Endothelial cell (in vitro differentiated cells): ENCODE measurements at regions not wholly inside any gene's neighbourhood (a gene's known extent, or its start where the extent isn't known, plus 50 kb on each side); places are given as distances from the start of the nearest gene placed in this dataset.

Source experiments
- DNase-seq: peaks from one replicate; pipeline ENCODE4 v3.0.0; 2021; ENCODE audit warnings: low spot score
- H3K27ac Mint-ChIP-seq: one replicate; pipeline ENCODE4 v1.8.0; 2021; ENCODE audit warnings: mixed read lengths, inconsistent platforms; ENCODE audit not compliant: unreplicated experiment
- H3K27me3 Mint-ChIP-seq: one replicate; pipeline ENCODE4 v1.8.0; 2021; ENCODE audit warnings: mild to moderate bottlenecking, moderate library complexity, mixed read lengths, inconsistent platforms; ENCODE audit not compliant: unreplicated experiment
- H3K36me3 Mint-ChIP-seq: one replicate; pipeline ENCODE4 v1.8.0; 2021; ENCODE audit warnings: mild to moderate bottlenecking, low read depth, mixed read lengths, inconsistent platforms; ENCODE audit not compliant: unreplicated experiment
- H3K4me1 Mint-ChIP-seq: one replicate; pipeline ENCODE4 v1.8.0; 2021; ENCODE audit warnings: mild to moderate bottlenecking, mixed read lengths, inconsistent platforms; ENCODE audit not compliant: unreplicated experiment
- H3K4me3 Mint-ChIP-seq: one replicate; pipeline ENCODE4 v1.8.0; 2021; ENCODE audit warnings: mild to moderate bottlenecking, mixed read lengths, inconsistent platforms; ENCODE audit not compliant: unreplicated experiment
- H3K9me3 Mint-ChIP-seq: one replicate; pipeline ENCODE4 v1.8.0; 2021; ENCODE audit warnings: mixed read lengths, inconsistent platforms; ENCODE audit not compliant: unreplicated experiment
- TF ChIP-seq, protein P1 (sequence below): fragments of 200-600 bp; sonication (generic); IDR thresholded peaks from one replicate; pipeline ENCODE4 v1.5.0; 2021; ENCODE audit warnings: antibody characterized with exemption; ENCODE audit not compliant: unreplicated experiment

DNA sequence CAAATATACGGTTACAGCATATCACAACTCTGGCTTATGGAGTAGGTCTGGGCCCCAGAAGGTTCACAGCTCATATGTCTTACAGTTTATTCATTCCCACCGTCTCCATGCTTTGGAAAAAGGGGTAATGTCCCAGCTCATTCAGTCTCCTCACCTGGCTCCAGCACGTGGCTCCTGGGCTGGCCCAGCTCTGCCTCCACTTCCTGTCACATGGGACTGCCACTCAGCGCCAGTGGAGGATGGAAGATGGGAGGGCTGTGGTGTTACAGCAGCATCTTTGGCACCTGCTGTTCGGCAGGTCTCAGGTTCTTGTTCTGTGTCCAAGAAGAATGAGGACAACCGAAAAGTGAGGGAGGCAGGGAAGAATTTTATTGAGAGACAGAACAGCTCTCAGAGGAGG is 216.3 kb upstream of the ATXN7L3B start:
- Mint-ChIP-seq H3K27me3 (no peaks in the 10 kb centered on the region), H3K4me3 (no peak overlapping the region), H3K27ac (no peak overlapping the region), H3K4me1 (no peaks in the 10 kb centered on the region), H3K36me3 (no peaks in the 10 kb centered on the region), H3K9me3 (no peaks in the 10 kb centered on the region)
- DNase-seq, result no peak
- TF ChIP-seq, protein P1, sequence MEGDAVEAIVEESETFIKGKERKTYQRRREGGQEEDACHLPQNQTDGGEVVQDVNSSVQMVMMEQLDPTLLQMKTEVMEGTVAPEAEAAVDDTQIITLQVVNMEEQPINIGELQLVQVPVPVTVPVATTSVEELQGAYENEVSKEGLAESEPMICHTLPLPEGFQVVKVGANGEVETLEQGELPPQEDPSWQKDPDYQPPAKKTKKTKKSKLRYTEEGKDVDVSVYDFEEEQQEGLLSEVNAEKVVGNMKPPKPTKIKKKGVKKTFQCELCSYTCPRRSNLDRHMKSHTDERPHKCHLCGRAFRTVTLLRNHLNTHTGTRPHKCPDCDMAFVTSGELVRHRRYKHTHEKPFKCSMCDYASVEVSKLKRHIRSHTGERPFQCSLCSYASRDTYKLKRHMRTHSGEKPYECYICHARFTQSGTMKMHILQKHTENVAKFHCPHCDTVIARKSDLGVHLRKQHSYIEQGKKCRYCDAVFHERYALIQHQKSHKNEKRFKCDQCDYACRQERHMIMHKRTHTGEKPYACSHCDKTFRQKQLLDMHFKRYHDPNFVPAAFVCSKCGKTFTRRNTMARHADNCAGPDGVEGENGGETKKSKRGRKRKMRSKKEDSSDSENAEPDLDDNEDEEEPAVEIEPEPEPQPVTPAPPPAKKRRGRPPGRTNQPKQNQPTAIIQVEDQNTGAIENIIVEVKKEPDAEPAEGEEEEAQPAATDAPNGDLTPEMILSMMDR, result no peak

DNA sequence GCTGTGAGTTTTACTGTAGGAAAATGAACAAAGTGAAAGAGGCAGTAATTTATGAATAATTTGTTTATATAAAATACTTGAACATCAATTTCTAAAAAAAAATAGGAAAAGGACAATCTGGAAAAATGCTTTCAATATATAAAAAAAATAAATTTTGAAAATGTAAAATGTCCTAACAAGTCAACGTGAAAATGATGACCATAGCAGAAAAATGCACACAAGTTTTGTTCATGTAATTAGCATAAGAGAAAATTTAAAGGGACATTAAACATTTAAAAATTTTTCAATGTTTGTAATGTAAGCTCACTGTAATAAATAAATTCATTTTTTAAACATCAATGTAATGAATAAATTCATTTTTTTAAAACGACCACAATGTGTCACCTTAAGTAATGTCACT is 214.8 kb upstream of the ATXN7L3B start:
- Mint-ChIP-seq H3K27me3 (no peaks in the 10 kb centered on the region), H3K4me1 (no peaks in the 10 kb centered on the region), H3K27ac (no peak overlapping the region), H3K9me3 (no peaks in the 10 kb centered on the region), H3K36me3 (no peaks in the 10 kb centered on the region), H3K4me3 (no peak overlapping the region)
- DNase-seq, result no peak
- TF ChIP-seq, protein P1, result no peak

DNA sequence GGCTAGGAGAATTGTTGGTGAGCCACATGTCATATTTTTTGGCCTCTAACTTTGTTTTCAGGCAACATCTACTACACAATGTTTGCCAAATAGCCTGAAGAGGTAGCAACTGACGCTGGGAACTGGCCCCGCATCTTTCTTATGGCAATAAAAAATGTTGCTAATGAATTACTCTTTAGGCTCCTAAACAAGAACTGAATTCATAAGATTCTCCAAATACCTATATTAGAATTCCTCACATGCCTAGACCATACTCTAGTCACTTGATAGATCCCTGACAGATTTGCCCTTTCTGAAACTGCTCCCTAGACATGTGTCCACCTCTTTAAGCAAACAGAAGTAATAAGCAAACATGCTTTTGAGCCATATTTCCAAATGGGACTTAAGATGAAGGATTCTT is 209.0 kb upstream of the ATXN7L3B start:
- DNase-seq, result no peak
- no peaks in the 10 kb centered on the region for H3K9me3 Mint-ChIP-seq
- no peak overlapping the region for H3K4me3 Mint-ChIP-seq
- TF ChIP-seq, protein P1, result no peak
- no peaks in the 10 kb centered on the region for H3K36me3 Mint-ChIP-seq
- no peak overlapping the region for H3K27ac Mint-ChIP-seq
- no peaks in the 10 kb centered on the region for H3K4me1 Mint-ChIP-seq
- H3K27me3 Mint-ChIP-seq, result no peaks in the 10 kb centered on the region

DNA sequence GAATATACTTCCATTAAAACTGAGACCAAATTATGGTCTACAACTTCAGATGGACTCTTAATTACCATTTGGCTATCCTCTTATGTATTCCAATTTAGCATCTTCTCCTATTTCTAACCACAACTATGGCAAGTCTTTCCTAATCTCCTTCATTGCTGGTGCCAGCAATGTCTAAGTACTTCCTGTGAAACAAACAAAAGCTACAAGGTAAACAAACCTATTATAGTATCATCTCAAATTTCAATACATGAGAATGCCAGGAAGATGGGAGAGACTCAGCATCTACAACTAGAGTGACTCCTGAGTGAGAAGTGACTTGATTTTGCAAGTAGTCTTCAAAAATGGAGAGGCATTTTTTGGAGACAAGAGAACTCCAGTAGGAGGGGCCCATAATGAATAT is 202.9 kb upstream of the ATXN7L3B start:
- DNase-seq, result no peak
- TF ChIP-seq, protein P1, result no peak
- Mint-ChIP-seq H3K27me3 (no peaks in the 10 kb centered on the region), H3K36me3 (no peaks in the 10 kb centered on the region), H3K27ac (no peak overlapping the region), H3K9me3 (no peaks in the 10 kb centered on the region), H3K4me1 (no peaks in the 10 kb centered on the region), H3K4me3 (no peak overlapping the region)

DNA sequence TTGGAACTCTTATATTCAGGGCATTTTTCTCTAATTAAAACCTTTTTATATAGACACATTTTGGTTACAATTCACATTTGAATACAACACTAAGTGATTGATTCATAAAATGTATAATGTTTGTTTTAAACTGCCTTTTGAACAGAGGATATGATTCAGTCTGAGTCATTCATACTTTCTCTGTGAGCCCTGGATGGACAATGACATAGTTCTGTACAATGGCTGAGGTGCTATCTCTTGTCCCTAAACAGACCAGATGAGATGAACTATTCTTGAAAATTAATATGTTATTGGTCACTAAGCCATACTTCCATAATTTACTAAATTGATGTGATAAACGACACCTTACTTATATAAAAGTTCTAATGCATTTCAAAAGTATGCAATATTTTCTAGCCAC is 199.7 kb upstream of the ATXN7L3B start:
- no peaks in the 10 kb centered on the region for H3K27me3 Mint-ChIP-seq
- H3K4me3 Mint-ChIP-seq, result no peak overlapping the region
- H3K4me1 Mint-ChIP-seq, result peaks cover 3% of the 10 kb centered on the region
- H3K36me3 Mint-ChIP-seq, result no peaks in the 10 kb centered on the region
- no peak for DNase-seq
- no peaks in the 10 kb centered on the region for H3K9me3 Mint-ChIP-seq
- no peak overlapping the region for H3K27ac Mint-ChIP-seq
- TF ChIP-seq, protein P1, result no peak
